ACC112 (cell line): ENCODE measurements at regions not wholly inside any gene's neighbourhood (a gene's known extent, or its start where the extent isn't known, plus 50 kb on each side); places are given as distances from the start of the nearest gene placed in this dataset.
A peak's percentile ranks its signal among the peaks of the same experiment; 100 is the strongest.
"Not testable (repeated sequence)": the region's sequence is repeated elsewhere in the genome, so short reads cannot be mapped to it uniquely, and the experiment has no call there.

Source experiments
- H2AFZ ChIP-seq: fragments of 200-600 bp; sonication (generic); one replicate; pipeline ENCODE4 v1.6.0; 2017; ENCODE audit warnings: antibody characterized with exemption, low read length; ENCODE audit not compliant: unreplicated experiment
- H3K27ac ChIP-seq: fragments of 200-600 bp; sonication (generic); 2 replicates; pipeline ENCODE4 v1.5.1; 2014; ENCODE audit warnings: low read depth, mild to moderate bottlenecking, antibody characterized with exemption, low read length, moderate library complexity
- H3K27me3 ChIP-seq: fragments of 200-600 bp; sonication (generic); 2 replicates; pipeline ENCODE4 v1.6.1; 2014; ENCODE audit warnings: mild to moderate bottlenecking, antibody characterized with exemption, low read length, moderate library complexity, mixed read lengths; ENCODE audit not compliant: insufficient read depth
- H3K36me3 ChIP-seq: fragments of 200-600 bp; sonication (generic); 2 replicates; pipeline ENCODE4 v1.6.1; 2016; ENCODE audit warnings: mild to moderate bottlenecking, antibody characterized with exemption, low read length, moderate library complexity, mixed read lengths; ENCODE audit not compliant: insufficient read depth
- H3K4me1 ChIP-seq: fragments of 200-600 bp; sonication (generic); one replicate; pipeline ENCODE4 v1.6.1; 2016; ENCODE audit warnings: low read length, mixed read lengths; ENCODE audit not compliant: insufficient read depth, unreplicated experiment, control insufficient read depth
- H3K4me3 ChIP-seq: fragments of 200-600 bp; sonication (generic); 2 replicates; pipeline ENCODE4 v1.5.1; 2014; ENCODE audit warnings: mild to moderate bottlenecking, low read depth, low read length
- H3K79me2 ChIP-seq: fragments of 200-600 bp; sonication (generic); one replicate; pipeline ENCODE4 v1.6.0; 2016; ENCODE audit warnings: low read length; ENCODE audit not compliant: control insufficient read depth, unreplicated experiment, insufficient read depth

GRCh38 chr1:148386031-148386398, 97.1 kb downstream of the PPIAL4G start:
- not testable (repeated sequence) for H3K36me3 ChIP-seq, H3K4me3 ChIP-seq, H3K27ac ChIP-seq, H3K4me1 ChIP-seq, H2AFZ ChIP-seq, H3K27me3 ChIP-seq, H3K79me2 ChIP-seq

GRCh38 chr1:148385371-148386030, 97.6 kb downstream of the PPIAL4G start:
- no peak overlapping the region for H3K27ac ChIP-seq
- H2AFZ ChIP-seq = no peak overlapping the region
- no peaks in the 10 kb centered on the region for H3K79me2 ChIP-seq
- H3K36me3 ChIP-seq = no peaks in the 10 kb centered on the region
- peaks cover 4% of the 10 kb centered on the region for H3K4me1 ChIP-seq
- no peaks in the 10 kb centered on the region for H3K27me3 ChIP-seq
- H3K4me3 ChIP-seq = no peak overlapping the region

GRCh38 chr1:148383966-148384365, 99.1 kb downstream of the PPIAL4G start:
- Histone ChIP-seq H3K27ac (no peak overlapping the region), H3K4me3 (no peak overlapping the region), H3K79me2 (no peaks in the 10 kb centered on the region), H3K4me1 (peaks cover 4% of the 10 kb centered on the region), H3K27me3 (no peaks in the 10 kb centered on the region), H3K36me3 (no peaks in the 10 kb centered on the region), H2AFZ (no peak overlapping the region)

- Histone ChIP-seq H3K4me3 (no peak overlapping the region), H3K4me1 (no peaks in the 10 kb centered on the region), H3K36me3 (no peaks in the 10 kb centered on the region), H3K27ac (no peak overlapping the region), H3K27me3 (no peaks in the 10 kb centered on the region), H2AFZ (no peak overlapping the region), H3K79me2 (no peaks in the 10 kb centered on the region)
Measured at GRCh38 chr1:148379697-148380096, 103.4 kb downstream of the PPIAL4G start.

- Histone ChIP-seq H3K36me3 (no peaks in the 10 kb centered on the region), H3K27me3 (no peaks in the 10 kb centered on the region), H3K27ac (no peak overlapping the region), H3K79me2 (no peaks in the 10 kb centered on the region), H3K4me3 (no peak overlapping the region), H2AFZ (no peak overlapping the region), H3K4me1 (no peaks in the 10 kb centered on the region)
Measured at GRCh38 chr1:148379170-148379500, 104.0 kb downstream of the PPIAL4G start.

GRCh38 chr1:148377992-148378391, 105.1 kb downstream of the PPIAL4G start:
- H3K79me2 ChIP-seq, H2AFZ ChIP-seq, H3K4me1 ChIP-seq, H3K27ac ChIP-seq, H3K36me3 ChIP-seq, H3K27me3 ChIP-seq, H3K4me3 ChIP-seq: not testable (repeated sequence)

GRCh38 chr1:148377045-148377444, 106.1 kb downstream of the PPIAL4G start:
- H3K4me3 ChIP-seq, H3K27me3 ChIP-seq: not testable (repeated sequence)
- peaks cover 13% of the 10 kb centered on the region for H3K4me1 ChIP-seq

GRCh38 chr1:148374101-148374500, 109.0 kb downstream of the PPIAL4G start:
- Histone ChIP-seq H2AFZ (no peak overlapping the region), H3K27me3 (no peaks in the 10 kb centered on the region), H3K27ac (no peak overlapping the region), H3K4me3 (no peak overlapping the region), H3K36me3 (no peaks in the 10 kb centered on the region), H3K79me2 (no peaks in the 10 kb centered on the region), H3K4me1 (peaks cover 19% of the 10 kb centered on the region)

More at GRCh38 chr1:148377045-148377444, 106.1 kb downstream of the PPIAL4G start:
- not testable (repeated sequence) for H2AFZ ChIP-seq, H3K79me2 ChIP-seq, H3K27ac ChIP-seq, H3K36me3 ChIP-seq

GRCh38 chr1:148373192-148373925, 109.7 kb downstream of the PPIAL4G start:
- no peak overlapping the region for H3K4me3 ChIP-seq
- no peaks in the 10 kb centered on the region for H3K36me3 ChIP-seq
- H3K4me1 ChIP-seq = peaks cover 19% of the 10 kb centered on the region
- peak overlapping the region; percentile 20 for H2AFZ ChIP-seq
- no peak overlapping the region for H3K27ac ChIP-seq
- H3K27me3 ChIP-seq = no peaks in the 10 kb centered on the region
- no peaks in the 10 kb centered on the region for H3K79me2 ChIP-seq

GRCh38 chr1:148372731-148373130, 110.4 kb downstream of the PPIAL4G start:
- no peaks in the 10 kb centered on the region for H3K79me2 ChIP-seq
- H3K27me3 ChIP-seq = no peaks in the 10 kb centered on the region
- H3K4me1 ChIP-seq = peaks cover 19% of the 10 kb centered on the region
- no peak overlapping the region for H3K4me3 ChIP-seq
- H3K36me3 ChIP-seq = no peaks in the 10 kb centered on the region
- peak overlapping the region; percentile 20 for H2AFZ ChIP-seq
- H3K27ac ChIP-seq = no peak overlapping the region

GRCh38 chr1:148372051-148372726, 110.9 kb downstream of the PPIAL4G start:
- H3K27me3 ChIP-seq, H3K36me3 ChIP-seq, H3K79me2 ChIP-seq, H3K4me3 ChIP-seq: not testable (repeated sequence)
- Histone ChIP-seq H3K27ac (peak overlapping the region; percentile 44), H2AFZ (peak overlapping the region; percentile 47), H3K4me1 (peaks cover 19% of the 10 kb centered on the region)
